AG09309 (cell line): ENCODE measurements at regions not wholly inside any gene's neighbourhood (a gene's known extent, or its start where the extent isn't known, plus 50 kb on each side); places are given as distances from the start of the nearest gene placed in this dataset.

Experiments
- DNase-seq: peaks from one replicate; pipeline ENCODE4 v3.0.0-alpha.2; 2010; ENCODE audit warnings: low read depth
- H3K4me3 ChIP-seq: 2 replicates; pipeline ENCODE4 v1.5.1; 2011; ENCODE audit warnings: mild to moderate bottlenecking, low read depth, low read length, moderate library complexity; ENCODE audit not compliant: control insufficient read depth
- CTCF ChIP-seq: IDR thresholded peaks from 2 replicates; pipeline ENCODE4 v1.5.1; 2011; ENCODE audit warnings: mild to moderate bottlenecking, low read depth, low read length, inconsistent platforms; ENCODE audit not compliant: insufficient read depth, control insufficient read depth; ENCODE audit errors: missing control alignments

GRCh38 chr13:26934096-26934495 is 173.5 kb upstream of the GPR12 start:
- no peak for TF ChIP-seq CTCF
- DNase-seq: no peak
- H3K4me3 ChIP-seq: no peak overlapping the region

- DNase-seq: no peak
- no peak for TF ChIP-seq CTCF
- no peak overlapping the region for H3K4me3 ChIP-seq
Observed at GRCh38 chr13:26932465-26932864, 171.9 kb upstream of the GPR12 start.

GRCh38 chr13:26929971-26930730 is 169.6 kb upstream of the GPR12 start:
- peak; percentile 94 for TF ChIP-seq CTCF
- H3K4me3 ChIP-seq: no peak overlapping the region
- DNase-seq: no peak

- H3K4me3 ChIP-seq: no peak overlapping the region
- TF ChIP-seq CTCF: no peak
Observed at GRCh38 chr13:26927511-26927910, 166.9 kb upstream of the GPR12 start.

GRCh38 chr13:26926371-26926770 is 165.8 kb upstream of the GPR12 start:
- no peak for TF ChIP-seq CTCF
- no peak for DNase-seq

More at GRCh38 chr13:26927511-26927910, 166.9 kb upstream of the GPR12 start:
- DNase-seq: no peak

GRCh38 chr13:26923824-26924605 is 163.4 kb upstream of the GPR12 start:
- H3K4me3 ChIP-seq: no peak overlapping the region
- DNase-seq: no peak
- TF ChIP-seq CTCF: no peak

More at GRCh38 chr13:26926371-26926770, 165.8 kb upstream of the GPR12 start:
- no peak overlapping the region for H3K4me3 ChIP-seq
